Fibroblast of pulmonary artery (primary cell): ENCODE measurements at regions not wholly inside any gene's neighbourhood (a gene's known extent, or its start where the extent isn't known, plus 50 kb on each side); places are given as distances from the start of the nearest gene placed in this dataset.

Experiments
- DNase-seq: peaks from one replicate; pipeline ENCODE4 v3.0.0-alpha.2; 2010; ENCODE audit warnings: low read depth
- H3K4me3 ChIP-seq: replicated peaks from 2 replicates; pipeline ENCODE4 v1.5.1; 2011; ENCODE audit warnings: low read depth, mild to moderate bottlenecking, control low read depth, low read length, moderate library complexity
- CTCF ChIP-seq: IDR thresholded peaks from 2 replicates; pipeline ENCODE4 v1.5.1; 2011; ENCODE audit warnings: mild to moderate bottlenecking, control low read depth, low read length, inconsistent platforms; ENCODE audit errors: missing control alignments

DNA sequence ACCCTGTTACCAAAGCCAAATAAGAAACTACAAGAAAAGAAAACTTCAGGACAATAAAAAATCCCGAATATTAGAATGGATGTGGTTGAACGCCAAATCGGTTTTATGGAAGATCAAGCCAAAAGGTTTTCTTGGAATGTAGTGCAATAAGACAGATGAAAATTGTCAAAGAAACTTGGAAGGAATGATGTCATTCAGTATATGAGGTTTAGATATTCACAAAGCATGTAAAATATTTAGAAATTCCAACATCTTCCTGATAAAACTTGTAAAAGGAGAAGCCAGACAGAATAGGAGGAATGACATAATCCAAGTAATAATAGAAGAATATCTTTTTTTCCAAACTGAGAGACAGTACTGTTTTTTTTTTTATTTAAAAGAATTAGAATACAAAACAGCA is 130.3 kb upstream of the ZPLD1 start:
- no peak for TF ChIP-seq CTCF
- H3K4me3 ChIP-seq, result no peak overlapping the region
- DNase-seq, result no peak

DNA sequence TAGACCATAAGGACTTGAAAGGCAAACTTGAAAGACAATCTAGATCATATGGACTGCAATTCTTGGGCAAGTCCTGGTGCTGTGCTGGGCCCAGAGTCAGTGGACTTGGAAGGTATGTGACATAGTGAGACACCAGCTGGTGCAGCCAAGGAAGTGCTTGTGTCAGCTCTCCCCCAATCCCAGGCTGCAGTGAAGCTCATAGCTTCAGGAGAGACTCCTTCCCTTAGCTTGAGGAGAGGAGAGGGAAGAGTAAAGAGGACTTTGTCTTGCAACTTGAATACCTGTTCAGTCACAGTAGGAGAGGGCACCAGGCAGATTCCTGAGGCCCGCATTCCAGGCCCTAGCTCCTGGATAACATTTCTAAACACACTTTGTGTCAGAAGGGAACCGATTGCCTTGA is 127.4 kb upstream of the ZPLD1 start:
- no peak for TF ChIP-seq CTCF
- no peak for DNase-seq
- no peak overlapping the region for H3K4me3 ChIP-seq

DNA sequence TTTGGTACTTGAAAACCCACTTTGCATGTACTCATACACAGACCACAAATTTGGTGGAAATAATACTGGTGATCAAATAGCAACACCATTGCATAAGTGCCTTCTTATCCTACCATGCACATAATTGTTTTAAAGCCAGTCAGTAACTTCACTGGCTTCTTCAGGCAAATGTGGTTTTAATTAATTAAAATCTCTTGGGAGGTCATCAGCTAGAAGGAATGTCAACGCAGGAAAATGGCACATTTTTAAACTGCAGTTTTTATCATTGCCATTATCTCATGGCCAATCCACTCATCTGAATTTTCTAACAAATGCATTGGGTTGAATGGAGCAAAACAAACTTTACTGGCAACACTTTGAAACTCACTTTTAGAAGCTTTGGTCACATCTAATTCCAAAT is 105.7 kb upstream of the ZPLD1 start:
- no peak for TF ChIP-seq CTCF
- DNase-seq, result no peak

DNA sequence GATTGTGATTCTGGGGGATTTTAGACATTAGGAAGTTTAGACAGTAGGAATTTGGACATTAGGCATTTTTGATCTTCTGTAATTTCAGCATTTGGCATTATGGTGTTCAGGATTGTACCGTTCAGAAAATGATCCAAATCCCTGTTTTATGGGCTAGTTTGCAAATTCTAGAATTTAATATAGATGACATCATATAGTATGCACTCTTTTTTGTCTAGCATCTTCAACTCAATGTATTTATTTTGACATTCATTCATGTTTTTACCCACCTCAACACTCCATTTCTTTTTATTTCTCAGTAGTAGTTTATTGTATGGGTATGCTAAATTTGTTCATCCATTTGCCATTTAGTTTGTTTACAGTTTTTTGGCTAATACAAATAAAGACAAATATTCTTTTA is 105.3 kb upstream of the ZPLD1 start:
- no peak overlapping the region for H3K4me3 ChIP-seq
- no peak for TF ChIP-seq CTCF
- no peak for DNase-seq

More for the DNA sequence above, 105.7 kb upstream of the ZPLD1 start:
- H3K4me3 ChIP-seq, result no peak overlapping the region

DNA sequence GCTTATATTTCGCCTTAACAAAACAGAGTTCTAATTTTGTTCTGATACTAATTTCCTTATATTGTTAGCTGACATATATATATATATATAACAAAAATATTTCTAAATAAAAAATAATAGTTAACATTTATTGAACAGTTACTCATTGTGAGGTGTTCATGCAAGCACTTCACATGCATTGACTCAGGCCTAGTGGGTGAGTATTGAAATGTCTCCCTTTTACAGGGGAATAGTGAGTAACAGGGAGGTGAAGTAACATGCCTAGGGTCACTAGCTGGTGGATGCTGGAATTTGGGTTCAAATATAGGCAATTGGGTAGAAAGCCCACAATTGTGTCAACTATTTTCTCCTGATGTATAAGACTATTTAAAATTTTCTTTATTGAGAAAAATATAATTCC is 102.6 kb upstream of the ZPLD1 start:
- DNase-seq, result no peak
- TF ChIP-seq CTCF, result no peak
- no peak overlapping the region for H3K4me3 ChIP-seq

DNA sequence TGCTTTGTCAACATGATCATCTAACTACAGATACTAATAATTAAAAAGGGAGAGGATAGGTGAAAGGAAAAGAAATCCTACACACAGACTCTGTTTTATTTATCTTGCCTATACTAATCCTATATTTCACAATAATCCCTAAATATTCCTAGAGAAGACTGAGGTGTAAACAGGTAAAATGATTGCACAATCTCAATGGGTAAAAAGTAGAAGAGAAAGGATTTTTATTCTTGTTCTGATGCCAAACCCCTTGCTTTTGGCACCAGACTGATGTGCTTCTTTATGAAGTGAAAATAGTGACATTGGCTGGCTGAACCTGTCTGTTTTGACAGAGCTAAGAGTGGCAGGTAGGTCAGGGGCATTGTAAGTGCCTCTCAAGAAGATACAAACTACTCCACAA is 101.9 kb upstream of the ZPLD1 start:
- no peak overlapping the region for H3K4me3 ChIP-seq
- DNase-seq, result no peak
- TF ChIP-seq CTCF, result no peak

GRCh38 chr3:102336130-102336529 is 98.7 kb upstream of the ZPLD1 start:
- no peak overlapping the region for H3K4me3 ChIP-seq
- no peak for DNase-seq
- TF ChIP-seq CTCF, result no peak
